ENCODE measurements at regions not wholly inside any gene's neighbourhood (a gene's known extent, or its start where the extent isn't known, plus 50 kb on each side); places are given as distances from the start of the nearest gene placed in this dataset.
A peak's percentile ranks its signal among the peaks of the same experiment; 100 is the strongest.

- Histone ChIP-seq H3K4me2 (ENCODE audit: low read length) (no peak overlapping the region), H3K79me2 (no peaks in the 10 kb centered on the region), H3K4me3 (ENCODE audit: low read depth, low read length) (no peak overlapping the region), H3K9me3 (ENCODE audit: control insufficient read depth, low read length) (no peaks in the 10 kb centered on the region), H3K27ac (peak overlapping the region; percentile 60), H3K27me3 (ENCODE audit: control insufficient read depth, insufficient read depth, low read length) (no peaks in the 10 kb centered on the region), H3K4me1 (peaks cover 25% of the 10 kb centered on the region), H3K36me3 (ENCODE audit: control insufficient read depth, insufficient read depth, low read length) (no peaks in the 10 kb centered on the region), H2AFZ (peak overlapping the region; percentile 99), H3K9ac (no peak overlapping the region)
- TF ChIP-seq, protein P1, sequence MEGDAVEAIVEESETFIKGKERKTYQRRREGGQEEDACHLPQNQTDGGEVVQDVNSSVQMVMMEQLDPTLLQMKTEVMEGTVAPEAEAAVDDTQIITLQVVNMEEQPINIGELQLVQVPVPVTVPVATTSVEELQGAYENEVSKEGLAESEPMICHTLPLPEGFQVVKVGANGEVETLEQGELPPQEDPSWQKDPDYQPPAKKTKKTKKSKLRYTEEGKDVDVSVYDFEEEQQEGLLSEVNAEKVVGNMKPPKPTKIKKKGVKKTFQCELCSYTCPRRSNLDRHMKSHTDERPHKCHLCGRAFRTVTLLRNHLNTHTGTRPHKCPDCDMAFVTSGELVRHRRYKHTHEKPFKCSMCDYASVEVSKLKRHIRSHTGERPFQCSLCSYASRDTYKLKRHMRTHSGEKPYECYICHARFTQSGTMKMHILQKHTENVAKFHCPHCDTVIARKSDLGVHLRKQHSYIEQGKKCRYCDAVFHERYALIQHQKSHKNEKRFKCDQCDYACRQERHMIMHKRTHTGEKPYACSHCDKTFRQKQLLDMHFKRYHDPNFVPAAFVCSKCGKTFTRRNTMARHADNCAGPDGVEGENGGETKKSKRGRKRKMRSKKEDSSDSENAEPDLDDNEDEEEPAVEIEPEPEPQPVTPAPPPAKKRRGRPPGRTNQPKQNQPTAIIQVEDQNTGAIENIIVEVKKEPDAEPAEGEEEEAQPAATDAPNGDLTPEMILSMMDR (IDR thresholded peaks at IDR 0.05), result no peak
These were observed 120.9 kb downstream of the MRM1 start for GRCh38 chr17:36722121-36722902.

DNA sequence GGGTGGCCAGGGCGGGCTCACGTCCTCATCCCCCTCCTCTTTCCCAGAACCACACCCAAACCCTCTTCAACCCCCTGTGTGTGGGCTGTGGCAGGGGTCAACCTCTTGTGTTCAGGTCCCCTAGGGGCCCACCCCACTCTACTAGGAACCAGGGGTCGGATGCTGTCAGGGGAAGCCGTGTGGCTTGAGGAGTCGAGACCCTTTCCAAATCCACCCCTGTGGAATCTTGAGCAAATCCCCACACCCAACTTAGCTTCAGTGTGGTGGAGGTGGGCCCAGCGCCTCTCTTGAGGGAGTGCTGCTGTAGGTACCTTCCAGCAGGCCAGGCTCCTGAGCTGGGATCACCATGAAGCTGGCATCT lies 121.5 kb downstream of the MRM1 start:
- H3K27ac ChIP-seq, result peak overlapping the region; percentile 60
- H3K36me3 ChIP-seq (ENCODE audit: control insufficient read depth, insufficient read depth, low read length), result no peaks in the 10 kb centered on the region
- H3K9me3 ChIP-seq (ENCODE audit: control insufficient read depth, low read length), result no peaks in the 10 kb centered on the region
- peaks cover 31% of the 10 kb centered on the region for H3K4me1 ChIP-seq
- no peaks in the 10 kb centered on the region for H3K79me2 ChIP-seq
- H3K4me2 ChIP-seq (ENCODE audit: low read length), result no peak overlapping the region
- H3K9ac ChIP-seq, result no peak overlapping the region
- H2AFZ ChIP-seq, result peak overlapping the region; percentile 99
- TF ChIP-seq, protein P1 (IDR thresholded peaks at IDR 0.05), result no peak
- H3K27me3 ChIP-seq (ENCODE audit: control insufficient read depth, insufficient read depth, low read length), result no peaks in the 10 kb centered on the region
- no peak overlapping the region for H3K4me3 ChIP-seq (ENCODE audit: low read depth, low read length)

DNA sequence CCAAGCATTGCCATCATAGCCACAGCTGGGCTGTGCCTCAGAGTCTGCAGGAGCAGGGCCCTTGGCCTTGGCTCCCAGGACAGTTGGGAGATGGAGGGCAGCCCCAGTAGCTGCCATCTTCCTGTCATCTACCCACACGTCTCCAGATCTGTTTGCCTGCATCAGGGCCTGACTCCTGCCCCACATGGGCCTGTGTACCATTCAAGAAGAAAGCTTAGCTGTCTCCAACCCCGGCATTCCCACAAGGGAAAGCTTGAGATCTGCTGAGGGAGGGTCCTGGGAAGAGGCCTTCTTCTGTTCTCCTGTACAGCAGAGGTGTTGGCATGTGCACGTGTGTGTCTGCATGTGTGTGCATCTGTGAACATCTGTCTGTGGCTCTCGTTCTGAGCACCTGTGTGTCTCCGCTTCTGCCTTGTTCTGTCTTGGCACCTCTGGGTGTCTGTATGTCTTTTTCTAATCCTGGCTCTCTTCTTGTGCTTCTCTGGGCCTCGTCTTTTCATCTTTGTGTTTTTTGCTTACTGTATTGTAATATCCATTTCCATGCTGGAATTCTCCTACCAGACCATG lies 122.2 kb downstream of the MRM1 start:
- no peaks in the 10 kb centered on the region for H3K27me3 ChIP-seq (ENCODE audit: control insufficient read depth, insufficient read depth, low read length)
- no peak overlapping the region for H3K27ac ChIP-seq
- H3K4me2 ChIP-seq (ENCODE audit: low read length), result no peak overlapping the region
- H3K4me1 ChIP-seq, result peaks cover 36% of the 10 kb centered on the region
- H3K36me3 ChIP-seq (ENCODE audit: control insufficient read depth, insufficient read depth, low read length), result no peaks in the 10 kb centered on the region
- TF ChIP-seq, protein P1 (IDR thresholded peaks at IDR 0.05), result no peak
- peak overlapping the region; percentile 44 for H2AFZ ChIP-seq
- H3K79me2 ChIP-seq, result no peaks in the 10 kb centered on the region
- no peaks in the 10 kb centered on the region for H3K9me3 ChIP-seq (ENCODE audit: control insufficient read depth, low read length)
- H3K9ac ChIP-seq, result no peak overlapping the region
- no peak overlapping the region for H3K4me3 ChIP-seq (ENCODE audit: low read depth, low read length)

DNA sequence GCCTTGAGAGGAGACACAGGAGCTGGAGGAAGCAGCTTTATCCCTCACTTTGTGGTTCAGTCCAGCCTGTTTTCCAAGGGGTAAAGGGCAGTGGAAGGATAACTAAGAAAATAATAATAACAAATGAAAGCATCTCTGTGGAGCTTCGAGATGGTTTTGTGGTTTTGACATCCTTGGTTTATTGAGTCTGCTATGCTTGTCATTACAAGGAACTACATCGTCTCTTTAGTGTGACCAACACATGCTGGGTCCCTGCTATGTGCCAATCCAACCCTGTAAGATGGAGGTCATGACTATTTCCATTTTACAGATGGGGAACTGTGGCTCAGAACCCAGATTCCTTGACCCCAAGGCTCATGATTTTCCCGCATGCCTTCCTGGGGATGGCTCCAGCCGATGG lies 124.8 kb downstream of the MRM1 start:
- Histone ChIP-seq H3K27me3 (ENCODE audit: control insufficient read depth, insufficient read depth, low read length) (no peaks in the 10 kb centered on the region), H3K4me2 (ENCODE audit: low read length) (no peak overlapping the region), H3K79me2 (no peaks in the 10 kb centered on the region), H3K4me3 (ENCODE audit: low read depth, low read length) (no peak overlapping the region), H2AFZ (no peak overlapping the region), H3K4me1 (peaks cover 37% of the 10 kb centered on the region), H3K36me3 (ENCODE audit: control insufficient read depth, insufficient read depth, low read length) (no peaks in the 10 kb centered on the region), H3K9me3 (ENCODE audit: control insufficient read depth, low read length) (no peaks in the 10 kb centered on the region), H3K9ac (no peak overlapping the region), H3K27ac (no peak overlapping the region)
- TF ChIP-seq, protein P1 (IDR thresholded peaks at IDR 0.05), result no peak

GRCh38 chr17:36727052-36727451 lies 125.7 kb downstream of the MRM1 start:
- TF ChIP-seq, protein P1 (IDR thresholded peaks at IDR 0.05), result no peak
- H3K9ac ChIP-seq, result no peak overlapping the region
- no peak overlapping the region for H3K4me2 ChIP-seq (ENCODE audit: low read length)
- no peak overlapping the region for H3K4me3 ChIP-seq (ENCODE audit: low read depth, low read length)
- H3K36me3 ChIP-seq (ENCODE audit: control insufficient read depth, insufficient read depth, low read length), result no peaks in the 10 kb centered on the region
- H3K27ac ChIP-seq, result no peak overlapping the region
- H3K79me2 ChIP-seq, result no peaks in the 10 kb centered on the region
- H3K27me3 ChIP-seq (ENCODE audit: control insufficient read depth, insufficient read depth, low read length), result no peaks in the 10 kb centered on the region
- no peak overlapping the region for H2AFZ ChIP-seq
- peaks cover 37% of the 10 kb centered on the region for H3K4me1 ChIP-seq
- no peaks in the 10 kb centered on the region for H3K9me3 ChIP-seq (ENCODE audit: control insufficient read depth, low read length)
